SU-DHL-6 (cell line): ENCODE measurements at regions not wholly inside any gene's neighbourhood (a gene's known extent, or its start where the extent isn't known, plus 50 kb on each side); places are given as distances from the start of the nearest gene placed in this dataset.

ENCODE experiments used
- EZH2phosphoT487 ChIP-seq: fragments of 200-600 bp; sonication (generic), shearing (Covaris generic); conservative IDR thresholded peaks from 2 replicates; pipeline ENCODE4 v1.6.1; 2018; ENCODE audit warnings: mild to moderate bottlenecking, antibody characterized with exemption, low read length, moderate library complexity, mixed read lengths
- TF ChIP-seq, protein P1 (sequence below): fragments of 200-600 bp; sonication (generic); IDR thresholded peaks from one replicate; pipeline ENCODE4 v1.5.1; 2017; ENCODE audit warnings: antibody characterized with exemption, mild to moderate bottlenecking, low read length, moderate library complexity; ENCODE audit not compliant: insufficient read depth, poor library complexity, severe bottlenecking

DNA sequence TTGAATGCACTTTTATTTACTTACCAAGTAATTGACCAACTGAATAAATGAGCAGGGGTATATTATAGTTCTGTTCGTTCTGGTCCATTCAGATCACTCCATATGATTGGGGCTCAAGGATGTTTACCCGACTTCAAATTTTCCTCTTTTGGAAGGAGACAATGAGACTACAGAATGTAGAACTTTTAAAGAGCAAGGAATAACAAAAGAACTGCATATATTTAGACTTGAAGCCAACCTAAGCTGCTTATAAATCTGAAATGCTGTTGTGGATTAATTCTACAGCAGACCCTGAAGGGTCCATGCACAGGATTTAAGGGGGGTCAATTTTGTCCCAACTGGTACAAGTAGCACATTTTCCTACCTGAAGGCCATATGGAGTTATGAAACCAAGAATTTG lies 610.8 kb downstream of the RAB28 start:
- TF ChIP-seq, protein P1, sequence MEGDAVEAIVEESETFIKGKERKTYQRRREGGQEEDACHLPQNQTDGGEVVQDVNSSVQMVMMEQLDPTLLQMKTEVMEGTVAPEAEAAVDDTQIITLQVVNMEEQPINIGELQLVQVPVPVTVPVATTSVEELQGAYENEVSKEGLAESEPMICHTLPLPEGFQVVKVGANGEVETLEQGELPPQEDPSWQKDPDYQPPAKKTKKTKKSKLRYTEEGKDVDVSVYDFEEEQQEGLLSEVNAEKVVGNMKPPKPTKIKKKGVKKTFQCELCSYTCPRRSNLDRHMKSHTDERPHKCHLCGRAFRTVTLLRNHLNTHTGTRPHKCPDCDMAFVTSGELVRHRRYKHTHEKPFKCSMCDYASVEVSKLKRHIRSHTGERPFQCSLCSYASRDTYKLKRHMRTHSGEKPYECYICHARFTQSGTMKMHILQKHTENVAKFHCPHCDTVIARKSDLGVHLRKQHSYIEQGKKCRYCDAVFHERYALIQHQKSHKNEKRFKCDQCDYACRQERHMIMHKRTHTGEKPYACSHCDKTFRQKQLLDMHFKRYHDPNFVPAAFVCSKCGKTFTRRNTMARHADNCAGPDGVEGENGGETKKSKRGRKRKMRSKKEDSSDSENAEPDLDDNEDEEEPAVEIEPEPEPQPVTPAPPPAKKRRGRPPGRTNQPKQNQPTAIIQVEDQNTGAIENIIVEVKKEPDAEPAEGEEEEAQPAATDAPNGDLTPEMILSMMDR: no peak
- TF ChIP-seq EZH2phosphoT487: no peak
